MM.1S (cell line): ENCODE measurements at regions not wholly inside any gene's neighbourhood (a gene's known extent, or its start where the extent isn't known, plus 50 kb on each side); places are given as distances from the start of the nearest gene placed in this dataset.

Experiments used
- DNase-seq: peaks from one replicate; pipeline ENCODE4 v3.0.0-alpha.2; 2015
- H2AFZ ChIP-seq: fragments of 300-600 bp; sonication (generic); 2 replicates; pipeline ENCODE4 v1.6.0; 2016; ENCODE audit warnings: antibody characterized with exemption, low read length
- H3F3A ChIP-seq: fragments of 300-600 bp; sonication (generic); 2 replicates; pipeline ENCODE4 v1.6.1; 2016; ENCODE audit warnings: mild to moderate bottlenecking, antibody characterized with exemption, low read length, moderate library complexity, mixed read lengths; ENCODE audit not compliant: insufficient read depth
- H3K27ac ChIP-seq: fragments of 300-600 bp; sonication (generic); 2 replicates; pipeline ENCODE4 v1.5.1; 2016; ENCODE audit warnings: mild to moderate bottlenecking, low read length
- H3K27me3 ChIP-seq: fragments of 300-600 bp; sonication (generic); replicated peaks from 2 replicates; pipeline ENCODE4 v1.6.0; 2016; ENCODE audit warnings: low read length; ENCODE audit not compliant: insufficient read depth
- H3K36me3 ChIP-seq: fragments of 300-600 bp; sonication (generic); replicated peaks from 2 replicates; pipeline ENCODE4 v1.6.1; 2016; ENCODE audit warnings: mild to moderate bottlenecking, low read length, mixed read lengths; ENCODE audit not compliant: insufficient read depth
- H3K4me1 ChIP-seq: fragments of 300-600 bp; sonication (generic); 2 replicates; pipeline ENCODE4 v1.6.1; 2016; ENCODE audit warnings: low read length, mixed read lengths
- H3K4me2 ChIP-seq: fragments of 300-600 bp; sonication (generic); 2 replicates; pipeline ENCODE4 v1.6.0; 2016; ENCODE audit warnings: low read depth, low read length
- H3K4me3 ChIP-seq: fragments of 300-600 bp; sonication (generic); 2 replicates; pipeline ENCODE4 v1.5.1; 2016; ENCODE audit warnings: low read length, mixed read lengths
- H3K79me2 ChIP-seq: fragments of 300-600 bp; sonication (generic); 2 replicates; pipeline ENCODE4 v1.6.1; 2016; ENCODE audit warnings: mixed run types, low read length, mixed read lengths
- H3K9ac ChIP-seq: fragments of 300-600 bp; sonication (generic); 2 replicates; pipeline ENCODE4 v1.6.1; 2016; ENCODE audit warnings: low read length, mixed read lengths
- H3K9me2 ChIP-seq: fragments of 300-600 bp; sonication (generic); replicated peaks from 2 replicates; pipeline ENCODE4 v1.6.1; 2016; ENCODE audit warnings: mild to moderate bottlenecking, low read length, mixed read lengths; ENCODE audit not compliant: insufficient read depth
- H3K9me3 ChIP-seq: fragments of 300-600 bp; sonication (generic); replicated peaks from 2 replicates; pipeline ENCODE4 v1.6.1; 2016; ENCODE audit warnings: mild to moderate bottlenecking, low read length, mixed read lengths; ENCODE audit not compliant: insufficient read depth
- H4K20me1 ChIP-seq: fragments of 300-600 bp; sonication (generic); 2 replicates; pipeline ENCODE4 v1.6.1; 2016; ENCODE audit warnings: mild to moderate bottlenecking, low read length, moderate library complexity, mixed read lengths; ENCODE audit not compliant: insufficient read depth
- EZH2 ChIP-seq: fragments of 300-600 bp; sonication (generic); optimal IDR thresholded peaks from 2 replicates; pipeline ENCODE3; 2017; ENCODE audit warnings: low read depth, mild to moderate bottlenecking, antibody characterized with exemption, low read length, mixed read lengths
- EZH2phosphoT487 ChIP-seq: fragments of 300-600 bp; sonication (generic); IDR thresholded peaks from 2 replicates; pipeline ENCODE4 v1.6.1; 2018; ENCODE audit warnings: antibody characterized with exemption, low read length
- TF ChIP-seq, protein P1 (sequence below): fragments of 300-600 bp; sonication (generic); IDR thresholded peaks from 2 replicates; pipeline ENCODE4 v1.5.1; 2016; ENCODE audit warnings: antibody characterized with exemption, low read length, mixed read lengths

- no peaks in the 10 kb centered on the region for H3F3A ChIP-seq
- no peak overlapping the region for H3K4me2 ChIP-seq
- H3K36me3 ChIP-seq, result no peaks in the 10 kb centered on the region
- no peak overlapping the region for H3K9ac ChIP-seq
- no peak for DNase-seq
- no peaks in the 10 kb centered on the region for H3K27me3 ChIP-seq
- H3K9me3 ChIP-seq, result no peaks in the 10 kb centered on the region
- H2AFZ ChIP-seq, result no peak overlapping the region
- no peak for TF ChIP-seq EZH2phosphoT487
- no peak for TF ChIP-seq EZH2
- TF ChIP-seq, protein P1, sequence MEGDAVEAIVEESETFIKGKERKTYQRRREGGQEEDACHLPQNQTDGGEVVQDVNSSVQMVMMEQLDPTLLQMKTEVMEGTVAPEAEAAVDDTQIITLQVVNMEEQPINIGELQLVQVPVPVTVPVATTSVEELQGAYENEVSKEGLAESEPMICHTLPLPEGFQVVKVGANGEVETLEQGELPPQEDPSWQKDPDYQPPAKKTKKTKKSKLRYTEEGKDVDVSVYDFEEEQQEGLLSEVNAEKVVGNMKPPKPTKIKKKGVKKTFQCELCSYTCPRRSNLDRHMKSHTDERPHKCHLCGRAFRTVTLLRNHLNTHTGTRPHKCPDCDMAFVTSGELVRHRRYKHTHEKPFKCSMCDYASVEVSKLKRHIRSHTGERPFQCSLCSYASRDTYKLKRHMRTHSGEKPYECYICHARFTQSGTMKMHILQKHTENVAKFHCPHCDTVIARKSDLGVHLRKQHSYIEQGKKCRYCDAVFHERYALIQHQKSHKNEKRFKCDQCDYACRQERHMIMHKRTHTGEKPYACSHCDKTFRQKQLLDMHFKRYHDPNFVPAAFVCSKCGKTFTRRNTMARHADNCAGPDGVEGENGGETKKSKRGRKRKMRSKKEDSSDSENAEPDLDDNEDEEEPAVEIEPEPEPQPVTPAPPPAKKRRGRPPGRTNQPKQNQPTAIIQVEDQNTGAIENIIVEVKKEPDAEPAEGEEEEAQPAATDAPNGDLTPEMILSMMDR, result no peak
- no peak overlapping the region for H3K4me3 ChIP-seq
- H3K9me2 ChIP-seq, result no peaks in the 10 kb centered on the region
- H4K20me1 ChIP-seq, result no peaks in the 10 kb centered on the region
- H3K79me2 ChIP-seq, result no peaks in the 10 kb centered on the region
- no peak overlapping the region for H3K27ac ChIP-seq
- H3K4me1 ChIP-seq, result no peaks in the 10 kb centered on the region
Measured at GRCh38 chr10:130577039-130577438, 440.8 kb downstream of the GLRX3 start.

DNA sequence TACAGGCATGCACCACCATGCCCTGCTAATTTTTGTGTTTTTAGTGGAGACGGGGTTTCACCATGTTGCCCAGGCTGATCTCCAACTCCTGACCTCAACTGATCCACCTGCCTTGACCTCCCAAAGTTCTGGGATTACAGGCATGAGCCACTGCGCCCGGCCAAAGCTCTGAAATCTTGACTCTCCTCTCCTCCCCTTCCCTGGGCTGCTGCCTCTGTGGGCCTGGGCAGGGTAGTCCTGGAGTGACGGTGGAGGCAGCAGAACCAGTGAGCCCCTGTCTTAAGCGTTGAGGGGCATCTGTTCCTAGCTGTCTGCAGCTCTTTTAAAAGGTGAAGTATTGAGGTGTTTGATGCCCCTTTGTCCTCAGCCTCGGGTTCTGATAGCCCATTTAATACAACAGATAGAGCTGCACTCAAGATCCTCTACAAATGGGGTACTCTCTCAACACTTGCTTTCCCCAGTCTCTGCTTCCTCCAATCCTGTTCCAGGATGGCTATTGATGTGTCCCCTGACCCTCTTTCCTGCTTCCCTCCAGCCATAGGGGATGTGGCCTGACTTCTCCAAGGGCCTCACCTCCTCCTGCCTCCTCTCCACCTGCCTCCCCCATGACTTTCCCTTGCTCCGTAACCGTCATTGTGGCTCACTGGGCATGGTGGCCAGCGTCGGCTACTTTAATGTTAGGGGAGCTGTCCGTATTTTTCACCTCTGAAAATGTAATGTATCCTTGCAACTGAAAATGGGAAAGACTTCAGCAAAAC lies 442.5 kb downstream of the GLRX3 start:
- no peak for DNase-seq
- Histone ChIP-seq H3K27me3 (no peaks in the 10 kb centered on the region), H3K36me3 (no peaks in the 10 kb centered on the region), H2AFZ (no peak overlapping the region), H3K9me3 (no peaks in the 10 kb centered on the region), H3K9me2 (no peaks in the 10 kb centered on the region), H3K79me2 (no peaks in the 10 kb centered on the region), H3K27ac (no peak overlapping the region), H4K20me1 (no peaks in the 10 kb centered on the region), H3K4me3 (no peak overlapping the region), H3K9ac (no peak overlapping the region), H3F3A (no peaks in the 10 kb centered on the region), H3K4me2 (no peak overlapping the region), H3K4me1 (no peaks in the 10 kb centered on the region)
- TF ChIP-seq EZH2phosphoT487 (no peak), EZH2 (no peak)
- TF ChIP-seq, protein P1, result no peak

GRCh38 chr10:130579913-130580312 lies 443.7 kb downstream of the GLRX3 start:
- Histone ChIP-seq H3K36me3 (no peaks in the 10 kb centered on the region), H3K9me2 (no peaks in the 10 kb centered on the region), H3F3A (no peaks in the 10 kb centered on the region), H3K27ac (no peak overlapping the region), H3K4me1 (no peaks in the 10 kb centered on the region), H2AFZ (no peak overlapping the region), H3K9me3 (no peaks in the 10 kb centered on the region), H4K20me1 (no peaks in the 10 kb centered on the region), H3K9ac (no peak overlapping the region), H3K4me3 (no peak overlapping the region), H3K27me3 (no peaks in the 10 kb centered on the region), H3K79me2 (no peaks in the 10 kb centered on the region), H3K4me2 (no peak overlapping the region)
- TF ChIP-seq EZH2phosphoT487, result no peak
- TF ChIP-seq, protein P1, result no peak
- no peak for TF ChIP-seq EZH2
- DNase-seq, result no peak
